Osteocyte (in vitro differentiated cells): ENCODE measurements at regions not wholly inside any gene's neighbourhood (a gene's known extent, or its start where the extent isn't known, plus 50 kb on each side); places are given as distances from the start of the nearest gene placed in this dataset.
A peak's percentile ranks its signal among the peaks of the same experiment; 100 is the strongest.
"Not testable (repeated sequence)": the region's sequence is repeated elsewhere in the genome, so short reads cannot be mapped to it uniquely, and the experiment has no call there.

Source experiments
- DNase-seq: peaks from one replicate; pipeline ENCODE4 v3.0.0; 2021; ENCODE audit warnings: mixed read lengths; ENCODE audit not compliant: unreplicated experiment; ENCODE audit errors: extremely low spot score
- H3K27ac Mint-ChIP-seq: one replicate; pipeline ENCODE4 v1.8.0; 2021; ENCODE audit warnings: mild to moderate bottlenecking, mixed read lengths; ENCODE audit not compliant: unreplicated experiment
- H3K27me3 Mint-ChIP-seq: one replicate; pipeline ENCODE4 v1.8.0; 2021; ENCODE audit warnings: mixed read lengths; ENCODE audit not compliant: unreplicated experiment
- H3K36me3 Mint-ChIP-seq: one replicate; pipeline ENCODE4 v1.8.0; 2021; ENCODE audit warnings: mixed read lengths; ENCODE audit not compliant: unreplicated experiment
- H3K4me1 Mint-ChIP-seq: one replicate; pipeline ENCODE4 v1.8.0; 2021; ENCODE audit warnings: mixed read lengths; ENCODE audit not compliant: unreplicated experiment
- H3K4me3 Mint-ChIP-seq: one replicate; pipeline ENCODE4 v1.8.0; 2021; ENCODE audit warnings: mild to moderate bottlenecking, moderate library complexity, mixed read lengths; ENCODE audit not compliant: unreplicated experiment
- H3K9me3 Mint-ChIP-seq: one replicate; pipeline ENCODE4 v1.8.0; 2021; ENCODE audit warnings: mixed read lengths; ENCODE audit not compliant: unreplicated experiment
- TF ChIP-seq, protein P1 (sequence below): fragments of 200-600 bp; sonication (generic); IDR thresholded peaks from 2 replicates; pipeline ENCODE4 v1.5.0; 2021; ENCODE audit warnings: antibody characterized with exemption, mild to moderate bottlenecking, moderate library complexity

DNA sequence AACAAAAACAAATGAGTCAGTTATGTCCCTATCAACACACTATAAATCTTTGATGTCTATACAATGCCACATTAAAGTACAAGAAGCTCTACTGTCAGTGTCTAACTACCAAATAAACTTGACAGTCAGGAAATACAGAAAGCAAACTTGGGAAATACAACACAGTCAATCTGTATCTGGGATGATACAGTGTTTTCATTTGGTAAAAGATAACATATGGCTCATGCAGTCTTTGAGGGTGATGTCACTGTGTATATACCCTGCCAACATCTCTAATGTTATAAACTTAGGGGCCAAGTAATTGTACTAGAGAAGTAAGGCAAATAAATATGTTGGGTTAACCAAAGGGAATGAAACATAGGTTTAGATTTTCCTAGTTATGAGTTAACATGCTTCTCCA is 552.5 kb upstream of the ADAMTS5 start:
- H3K9me3 Mint-ChIP-seq, result peaks cover 6% of the 10 kb centered on the region
- H3K27me3 Mint-ChIP-seq, result no peaks in the 10 kb centered on the region
- H3K4me1 Mint-ChIP-seq, result peaks cover 36% of the 10 kb centered on the region
- no peak overlapping the region for H3K4me3 Mint-ChIP-seq
- TF ChIP-seq, protein P1, sequence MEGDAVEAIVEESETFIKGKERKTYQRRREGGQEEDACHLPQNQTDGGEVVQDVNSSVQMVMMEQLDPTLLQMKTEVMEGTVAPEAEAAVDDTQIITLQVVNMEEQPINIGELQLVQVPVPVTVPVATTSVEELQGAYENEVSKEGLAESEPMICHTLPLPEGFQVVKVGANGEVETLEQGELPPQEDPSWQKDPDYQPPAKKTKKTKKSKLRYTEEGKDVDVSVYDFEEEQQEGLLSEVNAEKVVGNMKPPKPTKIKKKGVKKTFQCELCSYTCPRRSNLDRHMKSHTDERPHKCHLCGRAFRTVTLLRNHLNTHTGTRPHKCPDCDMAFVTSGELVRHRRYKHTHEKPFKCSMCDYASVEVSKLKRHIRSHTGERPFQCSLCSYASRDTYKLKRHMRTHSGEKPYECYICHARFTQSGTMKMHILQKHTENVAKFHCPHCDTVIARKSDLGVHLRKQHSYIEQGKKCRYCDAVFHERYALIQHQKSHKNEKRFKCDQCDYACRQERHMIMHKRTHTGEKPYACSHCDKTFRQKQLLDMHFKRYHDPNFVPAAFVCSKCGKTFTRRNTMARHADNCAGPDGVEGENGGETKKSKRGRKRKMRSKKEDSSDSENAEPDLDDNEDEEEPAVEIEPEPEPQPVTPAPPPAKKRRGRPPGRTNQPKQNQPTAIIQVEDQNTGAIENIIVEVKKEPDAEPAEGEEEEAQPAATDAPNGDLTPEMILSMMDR, result no peak
- H3K27ac Mint-ChIP-seq, result peak overlapping the region; percentile 78
- no peak for DNase-seq
- peaks cover 8% of the 10 kb centered on the region for H3K36me3 Mint-ChIP-seq

DNA sequence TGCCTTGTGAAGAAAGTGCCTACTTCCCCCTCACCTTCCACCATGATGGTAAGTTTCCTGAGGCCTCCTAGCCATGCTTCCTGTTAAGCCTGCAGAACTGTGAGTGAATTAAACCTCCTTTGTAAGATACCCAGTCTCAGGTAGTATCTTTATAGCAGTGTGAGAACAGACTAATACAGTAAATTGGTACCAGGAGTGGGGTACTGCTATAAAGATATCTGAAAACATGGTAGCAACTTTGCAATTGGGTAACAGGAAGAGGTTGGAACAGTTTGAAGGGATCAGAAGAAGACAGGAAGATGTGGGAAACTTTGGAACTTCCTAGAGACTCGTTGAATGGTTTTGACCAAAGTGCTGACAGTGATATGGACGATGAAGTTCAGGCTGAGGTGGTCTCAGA is 550.3 kb upstream of the ADAMTS5 start:
- H3K4me1 Mint-ChIP-seq, result peaks cover 36% of the 10 kb centered on the region

DNA sequence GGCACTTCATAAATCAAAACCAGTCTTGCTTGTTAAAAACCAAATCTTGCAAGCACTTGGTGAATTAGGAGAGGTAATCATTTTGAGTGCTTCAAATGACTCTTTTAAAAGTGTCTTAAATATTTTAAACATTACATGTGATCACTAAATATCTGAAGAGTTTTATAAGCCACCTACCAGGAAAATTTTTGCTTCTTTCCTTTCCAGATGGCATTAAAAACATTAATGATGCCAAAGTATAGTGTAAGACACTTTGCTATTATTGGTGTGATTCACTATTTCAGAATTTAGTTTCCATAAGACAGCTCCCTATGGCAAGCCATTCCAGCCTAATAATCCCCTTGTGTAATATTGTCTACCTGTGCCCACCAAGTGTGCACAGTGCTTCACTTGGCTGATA is 548.8 kb upstream of the ADAMTS5 start:
- Mint-ChIP-seq H3K27ac (peak overlapping the region; percentile 34), H3K4me1 (peaks cover 36% of the 10 kb centered on the region), H3K4me3 (no peak overlapping the region), H3K27me3 (no peaks in the 10 kb centered on the region), H3K36me3 (peaks cover 9% of the 10 kb centered on the region), H3K9me3 (peaks cover 9% of the 10 kb centered on the region)
- TF ChIP-seq, protein P1, result no peak
- no peak for DNase-seq

More for the DNA sequence above, 550.3 kb upstream of the ADAMTS5 start:
- not testable (repeated sequence) for H3K27me3 Mint-ChIP-seq, H3K27ac Mint-ChIP-seq, H3K9me3 Mint-ChIP-seq, H3K36me3 Mint-ChIP-seq, H3K4me3 Mint-ChIP-seq, DNase-seq

GRCh38 chr21:27513825-27514224 is 546.9 kb upstream of the ADAMTS5 start:
- H3K9me3 Mint-ChIP-seq, result peaks cover 11% of the 10 kb centered on the region
- H3K27ac Mint-ChIP-seq, result no peak overlapping the region
- peaks cover 10% of the 10 kb centered on the region for H3K36me3 Mint-ChIP-seq
- no peak for DNase-seq
- H3K4me3 Mint-ChIP-seq, result no peak overlapping the region
- TF ChIP-seq, protein P1, result no peak
- H3K27me3 Mint-ChIP-seq, result no peaks in the 10 kb centered on the region
- peaks cover 21% of the 10 kb centered on the region for H3K4me1 Mint-ChIP-seq

DNA sequence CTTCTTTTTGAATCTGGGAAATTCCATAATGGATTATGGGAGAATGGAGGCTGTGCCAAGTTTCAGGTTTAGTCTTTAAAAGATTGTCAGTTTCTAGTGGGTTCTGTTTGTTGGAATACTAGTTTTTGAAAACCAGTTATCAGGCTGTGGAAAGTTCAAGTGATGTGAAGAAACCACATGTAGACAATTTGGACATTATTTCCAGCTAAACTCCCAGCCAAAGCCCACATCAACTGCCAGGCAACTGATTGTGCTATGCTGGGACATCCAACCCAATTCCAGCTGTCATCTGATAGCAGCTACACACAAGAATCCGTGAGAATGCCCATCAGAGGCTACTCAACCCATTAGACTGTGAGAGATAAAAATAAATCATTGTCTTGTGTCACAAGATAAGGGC is 546.1 kb upstream of the ADAMTS5 start:
- no peaks in the 10 kb centered on the region for H3K27me3 Mint-ChIP-seq
- peaks cover 10% of the 10 kb centered on the region for H3K36me3 Mint-ChIP-seq
- DNase-seq, result no peak
- TF ChIP-seq, protein P1, result no peak
- no peak overlapping the region for H3K4me3 Mint-ChIP-seq
- peaks cover 11% of the 10 kb centered on the region for H3K9me3 Mint-ChIP-seq
- no peak overlapping the region for H3K27ac Mint-ChIP-seq
- peaks cover 23% of the 10 kb centered on the region for H3K4me1 Mint-ChIP-seq

DNA sequence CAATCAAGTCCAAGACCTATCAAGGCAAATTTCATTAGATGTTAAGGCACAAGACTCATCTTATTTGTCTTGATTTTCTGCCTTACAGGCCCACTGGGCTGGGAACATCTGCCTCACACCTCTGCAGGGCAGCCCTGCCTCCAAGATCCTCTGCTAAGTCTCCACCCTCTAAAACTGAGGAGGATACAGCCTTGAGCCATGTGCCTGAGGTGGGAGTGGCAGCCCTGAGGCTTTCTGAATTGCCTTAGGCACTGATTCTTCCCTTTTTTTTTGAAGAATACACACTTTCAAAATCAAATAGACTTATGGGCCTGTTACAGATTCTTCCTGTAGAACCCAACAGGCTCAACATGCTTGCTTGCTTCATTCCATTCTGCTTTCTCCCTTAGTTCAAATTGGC is 544.3 kb upstream of the ADAMTS5 start:
- Mint-ChIP-seq H3K36me3 (peaks cover 2% of the 10 kb centered on the region), H3K4me3 (no peak overlapping the region), H3K27me3 (no peaks in the 10 kb centered on the region), H3K4me1 (peaks cover 28% of the 10 kb centered on the region), H3K27ac (no peak overlapping the region), H3K9me3 (peaks cover 4% of the 10 kb centered on the region)
- TF ChIP-seq, protein P1, result no peak
- DNase-seq, result no peak
